HG03108 (cell line): ENCODE measurements at regions not wholly inside any gene's neighbourhood (a gene's known extent, or its start where the extent isn't known, plus 50 kb on each side); places are given as distances from the start of the nearest gene placed in this dataset.

Source experiments
- ATAC-seq: cut with Tn5 transposase; IDR thresholded peaks from one replicate; pipeline ENCODE4 v1.9.1; 2021; ENCODE audit warnings: moderate library complexity; ENCODE audit not compliant: unreplicated experiment

DNA sequence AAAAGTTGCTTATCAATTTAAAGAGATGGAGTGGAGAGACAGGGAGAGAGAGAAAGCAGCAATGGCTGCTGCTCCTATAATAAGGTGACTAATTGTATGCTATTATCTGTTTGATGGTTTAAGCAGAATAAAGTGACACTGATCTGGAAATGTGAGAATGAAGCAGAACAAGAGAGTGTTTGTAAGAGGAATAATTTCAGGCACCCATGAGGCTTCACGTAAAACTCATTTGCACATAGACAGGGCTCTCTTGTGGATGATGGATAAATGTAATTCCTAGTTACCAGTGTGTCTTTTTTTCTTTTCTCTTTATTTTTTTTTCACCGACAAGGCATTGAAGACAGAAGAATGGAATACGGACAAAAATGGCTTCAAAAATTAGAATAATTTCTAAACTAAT lies 228.8 kb upstream of the TYRP1 start:
- no peak for ATAC-seq

DNA sequence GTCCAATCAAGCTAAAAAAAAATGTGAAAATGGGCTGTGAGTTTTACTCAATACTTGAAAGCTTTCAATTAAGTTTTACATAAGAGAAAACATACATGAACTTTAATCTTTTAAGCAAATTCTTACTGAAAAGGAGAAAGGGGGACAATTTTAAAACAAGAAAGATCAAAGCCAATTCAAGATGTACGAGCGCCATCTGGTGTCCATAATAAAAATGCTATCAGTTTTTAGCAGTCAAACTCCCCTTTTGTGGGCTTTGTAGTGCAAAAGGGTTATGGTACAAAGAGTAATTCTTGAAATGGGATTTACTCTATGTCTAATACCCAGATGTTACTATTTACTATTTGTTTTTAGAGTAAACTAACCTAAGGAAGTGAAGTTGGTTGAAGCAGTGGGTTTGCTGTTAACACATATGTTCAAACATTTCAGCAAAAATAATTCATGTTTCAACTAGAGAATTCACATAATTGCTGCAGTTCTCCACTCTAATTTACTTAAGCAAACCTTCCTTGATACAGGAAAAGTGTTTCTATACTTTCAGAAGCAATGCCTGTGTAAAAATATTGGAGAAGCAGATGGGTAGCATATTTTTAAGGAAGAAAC lies 228.2 kb upstream of the TYRP1 start:
- ATAC-seq: no peak

- no peak for ATAC-seq
Measured at GRCh38 chr9:12469084-12469483, 224.1 kb upstream of the TYRP1 start.

DNA sequence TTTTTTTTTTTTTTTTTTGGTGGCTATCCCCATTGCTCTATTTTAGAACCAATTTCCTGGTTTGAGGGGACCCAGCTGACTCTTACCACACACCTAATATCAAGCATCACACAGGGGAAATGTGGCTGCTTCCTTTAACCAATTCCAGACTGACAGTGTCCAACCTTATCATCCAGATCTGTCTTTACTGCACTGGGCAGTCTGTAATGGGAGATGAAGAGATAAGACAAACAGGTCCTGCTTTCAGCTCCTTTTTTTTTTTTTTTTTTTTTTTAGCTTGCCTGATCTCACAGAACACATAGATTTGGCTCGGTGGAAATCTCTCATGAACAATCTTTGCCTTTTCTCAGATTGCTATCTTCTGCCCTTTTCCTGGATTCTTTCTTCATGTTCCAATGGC lies 198.8 kb upstream of the TYRP1 start:
- ATAC-seq: no peak

GRCh38 chr9:12497790-12498189 lies 195.4 kb upstream of the TYRP1 start:
- ATAC-seq: no peak

DNA sequence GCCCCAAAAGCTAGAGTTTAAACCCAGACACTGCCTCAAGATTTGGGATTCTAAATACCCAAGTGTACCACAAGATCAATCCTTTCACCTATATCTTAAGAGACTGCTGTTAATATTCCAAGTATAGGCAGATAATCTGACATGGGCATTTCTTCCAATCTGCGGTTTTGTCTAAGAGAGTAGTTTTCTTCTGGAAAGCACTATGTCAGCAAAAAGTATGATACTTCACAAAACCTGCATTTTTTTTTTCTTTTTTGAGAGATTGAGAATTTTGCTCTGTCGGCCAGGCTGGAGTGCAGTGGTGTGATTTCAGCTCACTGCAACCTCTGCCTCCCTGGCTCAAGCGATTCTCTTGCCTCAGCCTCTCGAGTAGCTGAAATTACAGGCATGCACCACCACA lies 190.7 kb upstream of the TYRP1 start:
- ATAC-seq: no peak

GRCh38 chr9:12503606-12504122 lies 189.5 kb upstream of the TYRP1 start:
- no peak for ATAC-seq

DNA sequence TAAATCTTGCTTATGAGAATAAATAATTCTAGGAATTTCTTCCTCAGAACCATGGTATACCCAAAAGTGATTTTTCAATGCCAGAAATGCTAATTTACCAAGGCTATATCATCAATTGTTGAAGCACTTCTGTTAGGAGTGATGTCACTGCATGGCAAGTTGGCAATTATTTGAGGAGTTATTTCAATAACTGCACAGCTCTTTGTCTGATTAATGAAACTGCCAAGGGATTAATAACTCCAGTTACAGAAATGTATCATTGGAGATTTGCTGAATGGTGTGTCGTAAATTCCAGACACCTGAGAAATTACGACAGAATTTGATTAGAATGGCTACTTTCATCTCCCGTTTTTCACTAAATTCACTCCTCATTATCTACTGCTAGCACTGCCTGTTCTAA lies 182.6 kb upstream of the TYRP1 start:
- ATAC-seq: no peak

GRCh38 chr9:12511726-12512125 lies 181.5 kb upstream of the TYRP1 start:
- ATAC-seq: no peak

- no peak for ATAC-seq
Measured at GRCh38 chr9:12516031-12516430, 177.2 kb upstream of the TYRP1 start.

GRCh38 chr9:12516573-12516972 lies 176.6 kb upstream of the TYRP1 start:
- ATAC-seq: no peak

DNA sequence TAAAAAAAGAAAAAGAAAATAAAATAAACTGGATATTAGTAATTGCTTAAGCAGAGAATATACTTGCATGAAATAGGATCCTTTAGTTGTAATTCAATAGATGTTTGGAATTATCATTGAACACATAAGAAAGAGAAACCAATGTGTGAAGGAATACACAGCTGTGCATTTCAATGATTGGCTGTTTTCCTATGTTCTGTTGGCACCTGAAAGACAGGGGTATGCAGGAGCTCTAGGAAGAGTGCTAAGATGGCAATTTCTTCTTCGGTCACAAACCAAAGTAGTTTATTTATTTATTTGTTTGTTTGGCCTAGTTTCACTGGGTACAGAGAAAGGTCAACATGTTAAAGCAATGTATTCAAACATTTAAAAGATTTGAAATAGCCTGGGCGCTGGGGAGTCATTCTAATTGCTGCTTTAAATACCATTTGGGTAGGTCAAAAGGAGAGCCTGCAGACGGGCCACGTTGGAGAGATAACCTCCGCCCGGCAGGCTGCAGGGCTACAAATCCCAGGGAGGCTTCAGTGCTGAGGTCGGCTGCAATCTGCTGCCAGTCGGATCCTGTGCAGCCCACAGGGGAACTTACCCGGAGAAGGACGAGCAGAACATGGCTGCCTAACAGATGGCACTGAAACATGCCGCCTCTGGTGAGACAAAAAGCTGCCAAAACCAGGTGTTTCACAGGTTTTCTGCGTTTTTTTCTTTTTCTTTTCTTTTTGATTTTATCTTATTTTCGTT lies 154.2 kb upstream of the TYRP1 start:
- no peak for ATAC-seq

DNA sequence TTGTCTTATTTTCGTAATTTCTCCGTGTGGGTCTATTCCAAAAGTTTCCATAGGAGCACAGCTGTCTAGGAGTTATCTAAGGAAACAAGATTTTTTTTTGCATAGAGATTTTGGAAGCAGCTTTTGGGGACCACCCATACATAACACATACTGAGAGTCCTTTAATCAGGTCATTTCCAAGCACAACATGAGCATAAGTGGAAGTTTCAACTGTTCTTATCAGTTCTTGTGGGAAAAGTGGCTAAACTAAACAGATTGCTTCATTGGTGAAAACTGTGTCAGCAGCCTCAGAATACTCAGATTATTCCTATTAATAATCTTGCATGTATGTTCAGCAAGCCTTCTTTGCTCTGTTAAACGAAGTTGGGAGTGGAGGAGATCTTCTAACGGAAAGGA lies 153.6 kb upstream of the TYRP1 start:
- no peak for ATAC-seq

GRCh38 chr9:12544700-12545099 lies 148.5 kb upstream of the TYRP1 start:
- ATAC-seq: no peak

GRCh38 chr9:12554636-12555035 lies 138.5 kb upstream of the TYRP1 start:
- no peak for ATAC-seq

DNA sequence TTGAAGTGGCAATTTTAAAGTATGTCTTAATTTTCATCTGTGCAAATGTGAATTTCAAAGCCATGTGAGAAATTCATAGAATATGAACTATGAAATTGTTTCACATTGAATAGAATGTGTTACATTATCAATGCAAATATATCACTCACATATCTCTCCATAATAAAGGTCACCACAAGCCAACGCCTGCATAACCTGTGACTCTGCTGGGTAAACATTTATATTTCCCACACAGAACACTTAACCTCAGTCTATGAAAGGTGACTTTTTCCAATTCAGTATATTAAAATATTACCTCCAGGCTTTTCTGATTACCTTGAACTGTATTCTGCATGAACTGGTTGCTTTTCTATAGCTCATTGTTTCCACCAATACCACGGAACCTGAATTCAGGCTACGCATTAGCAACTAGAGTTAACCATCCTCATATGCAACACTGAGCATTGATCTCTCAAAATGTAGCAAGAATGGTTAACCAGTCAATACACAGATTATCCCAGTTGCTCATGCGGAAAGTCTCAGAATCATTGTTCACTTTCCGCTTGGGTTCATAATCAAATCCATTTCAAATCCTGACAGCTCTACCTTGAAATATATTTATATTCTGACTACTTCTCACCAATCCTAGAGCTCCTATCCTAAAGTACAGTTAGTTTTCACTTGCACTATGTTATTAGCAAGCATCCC lies 126.6 kb upstream of the TYRP1 start:
- no peak for ATAC-seq

GRCh38 chr9:12584656-12585522 lies 108.3 kb upstream of the TYRP1 start:
- ATAC-seq: no peak

- no peak for ATAC-seq
Measured at GRCh38 chr9:12595400-12595799, 97.8 kb upstream of the TYRP1 start.

GRCh38 chr9:12604164-12604821 lies 88.9 kb upstream of the TYRP1 start:
- no peak for ATAC-seq

DNA sequence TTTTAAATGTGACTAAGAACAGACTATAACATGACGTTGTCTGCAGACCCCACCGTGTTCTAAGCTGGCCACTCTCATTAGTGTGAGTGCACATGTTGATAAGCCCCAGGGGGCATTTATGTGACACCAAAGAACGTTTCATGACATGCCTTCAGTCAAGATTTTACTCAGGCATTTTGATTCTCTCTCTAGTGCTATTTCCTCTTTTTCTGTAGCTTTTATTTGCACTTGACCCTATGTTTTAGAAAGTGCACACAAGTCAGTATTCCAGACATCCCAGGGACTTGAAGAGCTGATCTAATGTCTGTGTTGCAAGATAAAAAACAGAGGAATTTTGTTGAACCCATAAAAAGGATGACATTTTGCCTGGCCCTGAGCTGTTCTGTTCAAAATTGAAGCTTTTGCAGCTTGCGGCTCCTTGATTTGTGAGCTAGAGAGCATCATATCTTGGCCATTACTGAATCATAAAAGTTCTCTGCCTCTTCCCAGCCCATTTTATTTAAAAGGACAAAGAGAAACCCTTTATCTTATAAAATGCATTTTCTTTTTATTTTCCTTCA lies 80.9 kb upstream of the TYRP1 start:
- ATAC-seq: no peak
